OCI-LY3 (cell line): ENCODE measurements at regions not wholly inside any gene's neighbourhood (a gene's known extent, or its start where the extent isn't known, plus 50 kb on each side); places are given as distances from the start of the nearest gene placed in this dataset.

Source experiments
- EZH2phosphoT487 ChIP-seq: fragments of 200-600 bp; shearing (Covaris generic); IDR thresholded peaks from 2 replicates; pipeline ENCODE4 v1.6.1; 2018; ENCODE audit warnings: antibody characterized with exemption, mixed run types, low read depth
- TF ChIP-seq, protein P1 (sequence below): fragments of 200-600, 300-600 bp; sonication (generic); IDR thresholded peaks from 2 replicates; pipeline ENCODE4 v1.5.1; 2014; ENCODE audit warnings: antibody characterized with exemption, low read length, low read depth

DNA sequence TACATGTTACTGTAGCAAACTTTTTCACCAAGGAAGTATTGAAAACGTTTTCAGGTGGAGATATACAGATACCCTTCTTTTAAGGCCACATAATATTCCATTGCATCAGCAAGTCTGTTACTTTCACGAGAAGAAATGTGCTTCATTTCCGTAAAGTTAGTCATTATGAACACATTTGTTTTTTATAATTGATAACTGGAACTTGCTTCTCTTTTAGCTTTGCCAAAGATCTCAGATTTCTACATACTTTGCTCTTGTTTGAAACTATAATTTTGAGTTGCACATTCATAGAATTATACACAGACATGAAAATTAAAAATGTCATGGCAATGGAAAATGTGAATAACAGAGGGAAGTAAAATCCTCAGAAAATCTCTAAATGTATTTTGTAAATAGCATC lies 128.7 kb upstream of the GIMD1 start:
- no peak for TF ChIP-seq EZH2phosphoT487
- TF ChIP-seq, protein P1, sequence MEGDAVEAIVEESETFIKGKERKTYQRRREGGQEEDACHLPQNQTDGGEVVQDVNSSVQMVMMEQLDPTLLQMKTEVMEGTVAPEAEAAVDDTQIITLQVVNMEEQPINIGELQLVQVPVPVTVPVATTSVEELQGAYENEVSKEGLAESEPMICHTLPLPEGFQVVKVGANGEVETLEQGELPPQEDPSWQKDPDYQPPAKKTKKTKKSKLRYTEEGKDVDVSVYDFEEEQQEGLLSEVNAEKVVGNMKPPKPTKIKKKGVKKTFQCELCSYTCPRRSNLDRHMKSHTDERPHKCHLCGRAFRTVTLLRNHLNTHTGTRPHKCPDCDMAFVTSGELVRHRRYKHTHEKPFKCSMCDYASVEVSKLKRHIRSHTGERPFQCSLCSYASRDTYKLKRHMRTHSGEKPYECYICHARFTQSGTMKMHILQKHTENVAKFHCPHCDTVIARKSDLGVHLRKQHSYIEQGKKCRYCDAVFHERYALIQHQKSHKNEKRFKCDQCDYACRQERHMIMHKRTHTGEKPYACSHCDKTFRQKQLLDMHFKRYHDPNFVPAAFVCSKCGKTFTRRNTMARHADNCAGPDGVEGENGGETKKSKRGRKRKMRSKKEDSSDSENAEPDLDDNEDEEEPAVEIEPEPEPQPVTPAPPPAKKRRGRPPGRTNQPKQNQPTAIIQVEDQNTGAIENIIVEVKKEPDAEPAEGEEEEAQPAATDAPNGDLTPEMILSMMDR, result no peak
